GM19468 (cell line): ENCODE measurements at regions not wholly inside any gene's neighbourhood (a gene's known extent, or its start where the extent isn't known, plus 50 kb on each side); places are given as distances from the start of the nearest gene placed in this dataset.

Source experiments
- ATAC-seq: cut with Tn5 transposase; IDR thresholded peaks from one replicate; pipeline ENCODE4 v1.9.1; 2021; ENCODE audit warnings: mild to moderate bottlenecking, moderate library complexity, moderate number of reproducible peaks; ENCODE audit not compliant: unreplicated experiment; ENCODE audit errors: extremely low read depth

- ATAC-seq, result no peak
Measured at GRCh38 chr7:148472406-148472805, 118.2 kb upstream of the C7orf33 start.

- no peak for ATAC-seq
Measured at GRCh38 chr7:148473703-148474480, 116.7 kb upstream of the C7orf33 start.

- no peak for ATAC-seq
Measured at GRCh38 chr7:148474481-148475025, 116.0 kb upstream of the C7orf33 start.

- ATAC-seq, result no peak
Measured at GRCh38 chr7:148478551-148478950, 112.0 kb upstream of the C7orf33 start.

GRCh38 chr7:148480479-148481146 is 110.0 kb upstream of the C7orf33 start:
- ATAC-seq, result no peak

- ATAC-seq, result no peak
Measured at GRCh38 chr7:148481147-148481526, 109.4 kb upstream of the C7orf33 start.

- ATAC-seq, result no peak
Measured at GRCh38 chr7:148481971-148482626, 108.5 kb upstream of the C7orf33 start.

- ATAC-seq, result no peak
Measured at GRCh38 chr7:148483515-148484308, 106.9 kb upstream of the C7orf33 start.

- no peak for ATAC-seq
Measured at GRCh38 chr7:148484486-148484885, 106.1 kb upstream of the C7orf33 start.

GRCh38 chr7:148485618-148486017 is 104.9 kb upstream of the C7orf33 start:
- no peak for ATAC-seq

GRCh38 chr7:148486937-148487336 is 103.6 kb upstream of the C7orf33 start:
- ATAC-seq, result no peak

- ATAC-seq, result no peak
Measured at GRCh38 chr7:148487912-148488311, 102.7 kb upstream of the C7orf33 start.

GRCh38 chr7:148489678-148490077 is 100.9 kb upstream of the C7orf33 start:
- no peak for ATAC-seq

- no peak for ATAC-seq
Measured at GRCh38 chr7:148492157-148492860, 98.3 kb upstream of the C7orf33 start.

GRCh38 chr7:148495605-148496004 is 95.0 kb upstream of the C7orf33 start:
- no peak for ATAC-seq

GRCh38 chr7:148500978-148501377 is 89.6 kb upstream of the C7orf33 start:
- ATAC-seq, result no peak

- ATAC-seq, result no peak
Measured at GRCh38 chr7:148503900-148504487, 86.6 kb upstream of the C7orf33 start.

- no peak for ATAC-seq
Measured at GRCh38 chr7:148505645-148506375, 84.8 kb upstream of the C7orf33 start.
